PFSK-1 (cell line): ENCODE measurements at regions not wholly inside any gene's neighbourhood (a gene's known extent, or its start where the extent isn't known, plus 50 kb on each side); places are given as distances from the start of the nearest gene placed in this dataset.

Experiments used
- FOXP2 ChIP-seq: optimal IDR thresholded peaks from 2 replicates; pipeline ENCODE3; 2011; ENCODE audit warnings: borderline replicate concordance, control low read depth, inconsistent platforms; ENCODE audit not compliant: insufficient read depth; ENCODE audit errors: extremely low read length, extremely low read depth
- POLR2AphosphoS5 ChIP-seq: IDR thresholded peaks from 2 replicates; pipeline ENCODE4 v1.6.1; 2012; ENCODE audit warnings: low read depth, mild to moderate bottlenecking, control low read depth, low read length, moderate library complexity
- REST ChIP-seq, 2 experiments: IDR thresholded peaks; 2 replicates each; pipeline versions ENCODE4 v1.6.1 to v1.8.0; 2011 to 2012; ENCODE audit warnings: low read depth in 2 of 2, low read length in 2 of 2, control low read depth in 1 of 2, inconsistent platforms in 1 of 2, mild to moderate bottlenecking in 1 of 2, moderate library complexity in 1 of 2; ENCODE audit not compliant: insufficient read depth in 1 of 2
- SIN3A ChIP-seq: IDR thresholded peaks from 2 replicates; pipeline ENCODE4 v1.6.1; 2012; ENCODE audit warnings: mild to moderate bottlenecking, low read length, moderate library complexity, borderline replicate concordance; ENCODE audit not compliant: insufficient read depth
- TAF1 ChIP-seq: IDR thresholded peaks from 2 replicates; pipeline ENCODE4 v1.6.1; 2012; ENCODE audit warnings: low read length, control low read depth, borderline replicate concordance; ENCODE audit not compliant: insufficient read depth

- TF ChIP-seq TAF1 = no peak
- no peak for TF ChIP-seq POLR2AphosphoS5
- no peak for TF ChIP-seq FOXP2
- no peak for TF ChIP-seq REST (IDR thresholded peaks at IDR 0.05; ENCODE audit: insufficient read depth in 1 of 2, low read depth in 2 of 2, low read length in 2 of 2)
- no peak for TF ChIP-seq SIN3A
These were observed 294.9 kb downstream of the DLEU7 start for GRCh38 chr13:50548586-50548985.

GRCh38 chr13:50549221-50549942, 294.1 kb downstream of the DLEU7 start:
- TF ChIP-seq TAF1 (no peak), REST (IDR thresholded peaks at IDR 0.05; ENCODE audit: insufficient read depth in 1 of 2, low read depth in 2 of 2, low read length in 2 of 2) (no peak), POLR2AphosphoS5 (no peak), SIN3A (no peak), FOXP2 (no peak)

- TF ChIP-seq FOXP2 (no peak), REST (IDR thresholded peaks at IDR 0.05; ENCODE audit: insufficient read depth in 1 of 2, low read depth in 2 of 2, low read length in 2 of 2) (no peak), TAF1 (no peak), SIN3A (no peak), POLR2AphosphoS5 (no peak)
These were observed 293.3 kb downstream of the DLEU7 start for GRCh38 chr13:50550151-50550550.

GRCh38 chr13:50552424-50552966, 291.0 kb downstream of the DLEU7 start:
- TF ChIP-seq TAF1 (no peak), FOXP2 (no peak), REST (IDR thresholded peaks at IDR 0.05; ENCODE audit: insufficient read depth in 1 of 2, low read depth in 2 of 2, low read length in 2 of 2) (no peak), SIN3A (no peak), POLR2AphosphoS5 (no peak)

- no peak for TF ChIP-seq SIN3A
- no peak for TF ChIP-seq FOXP2
- no peak for TF ChIP-seq POLR2AphosphoS5
- no peak for TF ChIP-seq REST (IDR thresholded peaks at IDR 0.05; ENCODE audit: insufficient read depth in 1 of 2, low read depth in 2 of 2, low read length in 2 of 2)
- no peak for TF ChIP-seq TAF1
These were observed 281.8 kb downstream of the DLEU7 start for GRCh38 chr13:50561739-50562138.
